Liver (tissue), 8 donors: ENCODE measurements at regions not wholly inside any gene's neighbourhood (a gene's known extent, or its start where the extent isn't known, plus 50 kb on each side); places are given as distances from the start of the nearest gene placed in this dataset.

ENCODE experiments used
- DNase-seq: peaks from one replicate; pipeline ENCODE4 v3.0.0-alpha.2; 2017; ENCODE audit warnings: low spot score
- H3K27ac ChIP-seq, 2 donors: one replicate each; pipeline ENCODE4 v1.7.0; 2013; ENCODE audit warnings: inconsistent platforms in 2 of 2, low read length in 2 of 2, control low read depth in 1 of 2, low read depth in 1 of 2, mild to moderate bottlenecking in 1 of 2
- H3K27me3 ChIP-seq, 4 donors: one replicate each; pipeline versions ENCODE4 v1.6.1 to v1.7.0; 2013; ENCODE audit warnings: low read length in 3 of 4, inconsistent platforms in 1 of 4, mild to moderate bottlenecking in 1 of 4, moderate library complexity in 1 of 4; ENCODE audit not compliant: control insufficient read depth in 4 of 4, insufficient read depth in 4 of 4
- H3K36me3 ChIP-seq, 4 donors: one replicate each; pipeline versions ENCODE4 v1.6.1 to v1.7.0; 2013; ENCODE audit warnings: low read length in 3 of 4, mild to moderate bottlenecking in 3 of 4, low read depth in 1 of 4, moderate library complexity in 1 of 4; ENCODE audit not compliant: control insufficient read depth in 4 of 4, insufficient read depth in 3 of 4
- H3K4me1 ChIP-seq, 4 donors: one replicate each; pipeline versions ENCODE4 v1.6.1 to v1.7.0; 2013; ENCODE audit warnings: low read length in 3 of 4, mild to moderate bottlenecking in 3 of 4, moderate library complexity in 1 of 4; ENCODE audit not compliant: control insufficient read depth in 4 of 4, insufficient read depth in 4 of 4
- H3K4me3 ChIP-seq, 3 donors: one replicate each; pipeline versions ENCODE4 v1.6.1 to v1.7.0; 2013; ENCODE audit warnings: low read length in 3 of 3, control low read depth in 1 of 3, low read depth in 1 of 3, mild to moderate bottlenecking in 1 of 3
- H3K9ac ChIP-seq, 2 donors: one replicate each; pipeline ENCODE4 v1.7.0; 2013; ENCODE audit warnings: low read length in 2 of 2, mild to moderate bottlenecking in 2 of 2, moderate library complexity in 2 of 2, control low read depth in 1 of 2, low read depth in 1 of 2
- H3K9me3 ChIP-seq, 4 donors: one replicate each; pipeline versions ENCODE4 v1.6.1 to v1.7.0; 2013; ENCODE audit warnings: low read length in 3 of 4; ENCODE audit not compliant: control insufficient read depth in 4 of 4
- ATF3 ChIP-seq: IDR thresholded peaks from 2 replicates; pipeline ENCODE4 v1.6.1; 2016; ENCODE audit warnings: antibody characterized with exemption
- CTCF ChIP-seq: fragments of 150-350 bp; IDR thresholded peaks from 2 replicates; pipeline ENCODE4 v1.5.1; 2017; ENCODE audit warnings: improper control_type of control experiment, low read depth, low read length; ENCODE audit not compliant: missing input control
- EGR1 ChIP-seq, 2 donors: IDR thresholded peaks; 2 replicates each; pipeline ENCODE4 v1.6.1; 2016 to 2018; ENCODE audit warnings: antibody characterized with exemption in 2 of 2, low read depth in 2 of 2
- FOXA1 ChIP-seq: IDR thresholded peaks from 2 replicates; pipeline ENCODE4 v1.6.1; 2016; ENCODE audit warnings: antibody characterized with exemption
- FOXA2 ChIP-seq: IDR thresholded peaks from 2 replicates; pipeline ENCODE4 v1.6.1; 2016; ENCODE audit warnings: antibody characterized with exemption
- GABPA ChIP-seq, 2 donors: IDR thresholded peaks in 1 of 2; conservative IDR thresholded peaks in 1 of 2; 2 replicates each; pipeline ENCODE4 v1.6.1; 2016; ENCODE audit warnings: antibody characterized with exemption in 2 of 2, mild to moderate bottlenecking in 1 of 2, moderate library complexity in 1 of 2
- HNF4A ChIP-seq, 2 donors: conservative IDR thresholded peaks; 2 replicates each; pipeline ENCODE4 v1.6.1; 2016; ENCODE audit warnings: antibody characterized with exemption in 2 of 2, mild to moderate bottlenecking in 2 of 2
- HNF4G ChIP-seq: IDR thresholded peaks from 2 replicates; pipeline ENCODE4 v1.6.1; 2016; ENCODE audit warnings: antibody characterized with exemption
- JUND ChIP-seq, 2 donors: IDR thresholded peaks; 2 replicates each; pipeline ENCODE4 v1.6.1; 2016; ENCODE audit warnings: antibody characterized with exemption in 2 of 2
- MAX ChIP-seq: IDR thresholded peaks from 2 replicates; pipeline ENCODE4 v1.6.1; 2016; ENCODE audit warnings: antibody characterized with exemption
- NR2F2 ChIP-seq: IDR thresholded peaks from 2 replicates; pipeline ENCODE4 v1.6.1; 2016; ENCODE audit warnings: antibody characterized with exemption
- RAD21 ChIP-seq, 2 donors: IDR thresholded peaks; 2 replicates each; pipeline ENCODE4 v1.6.1; 2016; ENCODE audit warnings: antibody characterized with exemption in 2 of 2, mild to moderate bottlenecking in 2 of 2
- REST ChIP-seq: IDR thresholded peaks from 2 replicates; pipeline ENCODE4 v1.6.1; 2016; ENCODE audit warnings: antibody characterized with exemption, mild to moderate bottlenecking
- RXRA ChIP-seq, 2 donors: IDR thresholded peaks; 2 replicates each; pipeline ENCODE4 v1.6.1; 2017 to 2018; ENCODE audit warnings: antibody characterized with exemption in 2 of 2, mild to moderate bottlenecking in 1 of 2
- SP1 ChIP-seq: IDR thresholded peaks from 2 replicates; pipeline ENCODE4 v1.6.1; 2018; ENCODE audit warnings: antibody characterized with exemption, mild to moderate bottlenecking
- TAF1 ChIP-seq: conservative IDR thresholded peaks from 2 replicates; pipeline ENCODE4 v1.6.1; 2016; ENCODE audit warnings: antibody characterized with exemption, mild to moderate bottlenecking
- YY1 ChIP-seq: IDR thresholded peaks from 2 replicates; pipeline ENCODE4 v1.6.1; 2016; ENCODE audit warnings: antibody characterized with exemption, mild to moderate bottlenecking
- ZBTB33 ChIP-seq: IDR thresholded peaks from 2 replicates; pipeline ENCODE4 v1.6.1; 2016; ENCODE audit warnings: antibody characterized with exemption
- WGBS: extraction: QIAGEN DNeasy Blood & Tissue Kit; methylation state at CpG from one replicate; pipeline ENCODE4 v1.1.7; 2013; 5-methylcytosine and 5-hydroxymethylcytosine counted together
- donor health status: healthy.
- donor health status: healthy.
- donor health status: healthy.
- donor health status: healthy.
- donor health status: healthy.

- H3K27ac ChIP-seq, result no peak overlapping the region
- H3K9me3 ChIP-seq, result peaks cover 0 to 2% (median 0%) of the 10 kb centered on the region in 4 donors
- no peaks in the 10 kb centered on the region for H3K4me1 ChIP-seq
- H3K4me3 ChIP-seq, result no peak overlapping the region
- H3K9ac ChIP-seq, result no peak overlapping the region
- no peaks in the 10 kb centered on the region for H3K36me3 ChIP-seq
- DNase-seq, result no peak
- 86% methylated on average over 6 of the region's 6 CpGs for WGBS
- peaks cover 0 to 3% (median 0%) of the 10 kb centered on the region in 4 donors for H3K27me3 ChIP-seq
- TF ChIP-seq MAX, result no peak
- no peak for TF ChIP-seq JUND (IDR thresholded peaks at IDR 0.05)
- no peak for TF ChIP-seq RXRA (IDR thresholded peaks at IDR 0.05)
- no peak for TF ChIP-seq SP1
- no peak for TF ChIP-seq RAD21 (IDR thresholded peaks at IDR 0.05)
- TF ChIP-seq GABPA (IDR thresholded peaks at IDR 0.05 in 1 of 2, conservative IDR thresholded peaks at IDR 0.05 in 1 of 2), result no peak
- no peak for TF ChIP-seq HNF4A (conservative IDR thresholded peaks at IDR 0.05)
- TF ChIP-seq NR2F2, result no peak
- TF ChIP-seq YY1, result no peak
- TF ChIP-seq FOXA1, result no peak
- no peak for TF ChIP-seq FOXA2
- TF ChIP-seq ZBTB33, result no peak
- TF ChIP-seq ATF3, result no peak
- no peak for TF ChIP-seq REST
- TF ChIP-seq HNF4G, result no peak
- no peak for TF ChIP-seq CTCF
- TF ChIP-seq TAF1, result no peak
- TF ChIP-seq EGR1 (IDR thresholded peaks at IDR 0.05; ENCODE audit: low read depth in 2 of 2), result no peak
Measured at GRCh38 chr18:75644871-75645270, 217.4 kb upstream of the SMIM21 start.
